ENCODE measurements at regions not wholly inside any gene's neighbourhood (a gene's known extent, or its start where the extent isn't known, plus 50 kb on each side); places are given as distances from the start of the nearest gene placed in this dataset.

GRCh38 chr4:167602157-167602556 lies 367.9 kb upstream of the SPOCK3 start:
- ATAC-seq (no peak), DNase-seq (no peak)
- ChIA-PET POLR2A (interaction anchor here (0.6 kb wide), 1 partner anchor 887 kb away, joined by 3 read pairs; no protein-coding TSS in a partner anchor), CTCF (no interaction called here)
- intact Hi-C loops (cut with micrococcal nuclease) = no loop called here
- Mint-ChIP-seq H3K4me3 (no peak overlapping the region), H3K9me3 (peaks cover 3% of the 10 kb centered on the region), H3K27me3 (no peaks in the 10 kb centered on the region), H3K4me1 (ENCODE audit: low read depth) (no peaks in the 10 kb centered on the region), H3K27ac (no peak overlapping the region), H3K36me3 (ENCODE audit: low read depth) (no peaks in the 10 kb centered on the region)
- TF ChIP-seq, protein P1, sequence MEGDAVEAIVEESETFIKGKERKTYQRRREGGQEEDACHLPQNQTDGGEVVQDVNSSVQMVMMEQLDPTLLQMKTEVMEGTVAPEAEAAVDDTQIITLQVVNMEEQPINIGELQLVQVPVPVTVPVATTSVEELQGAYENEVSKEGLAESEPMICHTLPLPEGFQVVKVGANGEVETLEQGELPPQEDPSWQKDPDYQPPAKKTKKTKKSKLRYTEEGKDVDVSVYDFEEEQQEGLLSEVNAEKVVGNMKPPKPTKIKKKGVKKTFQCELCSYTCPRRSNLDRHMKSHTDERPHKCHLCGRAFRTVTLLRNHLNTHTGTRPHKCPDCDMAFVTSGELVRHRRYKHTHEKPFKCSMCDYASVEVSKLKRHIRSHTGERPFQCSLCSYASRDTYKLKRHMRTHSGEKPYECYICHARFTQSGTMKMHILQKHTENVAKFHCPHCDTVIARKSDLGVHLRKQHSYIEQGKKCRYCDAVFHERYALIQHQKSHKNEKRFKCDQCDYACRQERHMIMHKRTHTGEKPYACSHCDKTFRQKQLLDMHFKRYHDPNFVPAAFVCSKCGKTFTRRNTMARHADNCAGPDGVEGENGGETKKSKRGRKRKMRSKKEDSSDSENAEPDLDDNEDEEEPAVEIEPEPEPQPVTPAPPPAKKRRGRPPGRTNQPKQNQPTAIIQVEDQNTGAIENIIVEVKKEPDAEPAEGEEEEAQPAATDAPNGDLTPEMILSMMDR (IDR thresholded peaks at IDR 0.05) = no peak

- H3K4me1 Mint-ChIP-seq (ENCODE audit: low read depth) = no peaks in the 10 kb centered on the region
- no peaks in the 10 kb centered on the region for H3K9me3 Mint-ChIP-seq
- POLR2A ChIA-PET = no interaction called here
These were observed 372.3 kb upstream of the SPOCK3 start for GRCh38 chr4:167606551-167606950.

DNA sequence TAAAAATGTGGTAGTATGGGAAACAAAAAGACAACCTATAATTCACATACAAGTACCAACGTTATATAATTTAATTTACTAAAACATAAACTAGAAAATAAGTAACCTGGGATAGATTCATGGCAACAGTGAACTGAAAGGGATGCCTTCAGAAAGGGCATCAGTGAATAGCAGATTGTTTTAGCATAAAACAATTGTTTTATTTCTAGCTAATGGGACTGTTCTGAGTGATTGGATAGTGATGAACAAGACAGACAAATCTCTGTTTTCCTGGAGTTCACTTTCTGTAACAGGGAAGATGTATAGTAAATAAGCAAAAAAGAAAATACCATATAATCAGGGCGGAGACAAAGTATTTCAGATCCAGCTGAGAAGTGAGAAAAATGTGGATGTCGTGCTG lies 379.1 kb upstream of the SPOCK3 start:
- intact Hi-C loops (cut with micrococcal nuclease) = no loop called here
- Mint-ChIP-seq H3K27ac (no peak overlapping the region), H3K4me3 (no peak overlapping the region), H3K4me1 (ENCODE audit: low read depth) (no peaks in the 10 kb centered on the region), H3K9me3 (peaks cover 2% of the 10 kb centered on the region), H3K36me3 (ENCODE audit: low read depth) (no peaks in the 10 kb centered on the region), H3K27me3 (no peaks in the 10 kb centered on the region)
- ChIA-PET CTCF (no interaction called here), POLR2A (no interaction called here)
- TF ChIP-seq, protein P1 (IDR thresholded peaks at IDR 0.05) = no peak
- ATAC-seq (no peak), DNase-seq (no peak)

More at GRCh38 chr4:167606551-167606950, 372.3 kb upstream of the SPOCK3 start:
- no peaks in the 10 kb centered on the region for H3K36me3 Mint-ChIP-seq (ENCODE audit: low read depth)
- TF ChIP-seq, protein P1 (IDR thresholded peaks at IDR 0.05) = no peak
- CTCF ChIA-PET = no interaction called here
- intact Hi-C loops (cut with micrococcal nuclease) = no loop called here
- no peak overlapping the region for H3K4me3 Mint-ChIP-seq
- no peak for DNase-seq
- ATAC-seq = no peak
- H3K27ac Mint-ChIP-seq = no peak overlapping the region
- no peaks in the 10 kb centered on the region for H3K27me3 Mint-ChIP-seq

DNA sequence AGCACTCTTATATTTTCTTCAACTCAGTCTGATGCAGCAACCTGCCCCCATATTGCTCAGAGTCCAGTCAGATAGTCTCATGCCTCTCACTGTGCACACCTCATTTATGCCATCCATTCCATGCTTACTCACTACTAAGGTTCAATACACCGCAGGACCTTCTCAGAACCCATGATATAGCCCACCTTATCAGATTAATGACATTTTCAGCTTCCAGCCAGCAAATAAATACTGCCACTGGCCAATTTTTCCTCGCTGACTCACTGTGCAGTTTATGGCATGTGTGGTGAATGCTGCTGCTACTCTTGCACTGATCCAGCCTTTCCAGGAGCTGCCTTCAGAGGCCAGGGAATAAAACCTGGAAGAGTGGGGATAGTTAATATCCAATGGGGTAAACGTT lies 380.6 kb upstream of the SPOCK3 start:
- peaks cover 2% of the 10 kb centered on the region for H3K9me3 Mint-ChIP-seq
- no peaks in the 10 kb centered on the region for H3K4me1 Mint-ChIP-seq (ENCODE audit: low read depth)
- ATAC-seq = no peak
- H3K27me3 Mint-ChIP-seq = no peaks in the 10 kb centered on the region
- POLR2A ChIA-PET = no interaction called here
- CTCF ChIA-PET = no interaction called here
- H3K4me3 Mint-ChIP-seq = no peak overlapping the region
- TF ChIP-seq, protein P1 (IDR thresholded peaks at IDR 0.05) = no peak
- intact Hi-C loops (cut with micrococcal nuclease) = no loop called here
- H3K27ac Mint-ChIP-seq = no peak overlapping the region
- no peak for DNase-seq
- no peaks in the 10 kb centered on the region for H3K36me3 Mint-ChIP-seq (ENCODE audit: low read depth)

DNA sequence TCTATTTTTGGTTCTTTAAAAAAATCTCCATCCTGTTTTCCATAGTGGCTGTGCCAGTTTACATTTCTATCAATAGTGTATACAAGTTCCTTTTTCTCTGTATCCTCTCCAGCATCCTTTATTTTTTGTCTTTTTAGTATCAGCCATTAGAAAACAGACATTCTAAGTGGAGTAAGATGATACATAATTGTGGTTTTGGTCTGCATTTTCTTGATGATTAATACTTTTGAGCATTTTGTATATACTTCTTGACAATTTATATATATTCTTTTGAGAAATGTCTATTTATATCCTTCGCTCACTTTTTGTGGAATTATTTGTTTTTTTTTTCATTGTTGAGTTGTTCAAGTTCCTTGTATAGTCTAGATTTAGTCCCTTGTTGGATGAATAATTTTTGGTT lies 382.2 kb upstream of the SPOCK3 start:
- Mint-ChIP-seq H3K27me3 (no peaks in the 10 kb centered on the region), H3K9me3 (peaks cover 2% of the 10 kb centered on the region), H3K27ac (no peak overlapping the region), H3K4me3 (no peak overlapping the region), H3K4me1 (ENCODE audit: low read depth) (no peaks in the 10 kb centered on the region), H3K36me3 (ENCODE audit: low read depth) (no peaks in the 10 kb centered on the region)
- DNase-seq = no peak
- CTCF ChIA-PET = no interaction called here
- no peak for ATAC-seq
- POLR2A ChIA-PET = no interaction called here
- TF ChIP-seq, protein P1 (IDR thresholded peaks at IDR 0.05) = no peak
- intact Hi-C loops (cut with micrococcal nuclease) = no loop called here
